ENCODE measurements at regions not wholly inside any gene's neighbourhood (a gene's known extent, or its start where the extent isn't known, plus 50 kb on each side); places are given as distances from the start of the nearest gene placed in this dataset.

- TF ChIP-seq HNF4A (conservative IDR thresholded peaks at IDR 0.05), result no peak
- TF ChIP-seq SP1 (IDR thresholded peaks at IDR 0.05), result no peak
- TF ChIP-seq CTCF (IDR thresholded peaks at IDR 0.05; ENCODE audit: low read depth, low read length, missing input control), result no peak
- no peak for TF ChIP-seq FOXA2 (IDR thresholded peaks at IDR 0.05)
Measured at GRCh38 chrX:10932842-10933440, 178.2 kb upstream of the HCCS start (continued).

- Histone ChIP-seq H3K27ac (ENCODE audit: low read depth in 1 of 2, low read length in 2 of 2) (no peak overlapping the region), H3K9me3 (ENCODE audit: control insufficient read depth in 4 of 4, low read length in 3 of 4) (peaks cover 0 to 2% (median 0%) of the 10 kb centered on the region in 4 donors), H3K4me1 (ENCODE audit: control insufficient read depth in 4 of 4, insufficient read depth in 4 of 4, low read length in 3 of 4) (no peaks in the 10 kb centered on the region), H3K4me3 (ENCODE audit: low read depth in 1 of 3, low read length in 3 of 3) (no peak overlapping the region), H3K36me3 (ENCODE audit: control insufficient read depth in 4 of 4, insufficient read depth in 3 of 4, low read depth in 1 of 4, low read length in 3 of 4) (no peaks in the 10 kb centered on the region), H3K27me3 (ENCODE audit: control insufficient read depth in 4 of 4, insufficient read depth in 4 of 4, low read length in 3 of 4) (no peaks in the 10 kb centered on the region), H3K9ac (ENCODE audit: low read depth in 1 of 2, low read length in 2 of 2) (no peak overlapping the region)
- over 99% methylated on average over 3 of the region's 3 CpGs for WGBS
- TF ChIP-seq ZBTB33 (IDR thresholded peaks at IDR 0.05), result no peak
- DNase-seq (ENCODE audit: low spot score), result no peak
Measured at GRCh38 chrX:10935501-10935900, 175.6 kb upstream of the HCCS start.

GRCh38 chrX:10936976-10937375 lies 174.2 kb upstream of the HCCS start:
- DNase-seq (ENCODE audit: low spot score), result no peak
- H3K4me3 ChIP-seq (ENCODE audit: low read depth in 1 of 3, low read length in 3 of 3), result no peak overlapping the region
- no peak overlapping the region for H3K27ac ChIP-seq (ENCODE audit: low read depth in 1 of 2, low read length in 2 of 2)
- no peak for TF ChIP-seq ZBTB33 (IDR thresholded peaks at IDR 0.05)
- TF ChIP-seq SP1 (IDR thresholded peaks at IDR 0.05), result no peak
- no peak for TF ChIP-seq FOXA2 (IDR thresholded peaks at IDR 0.05)
- no peak for TF ChIP-seq YY1 (IDR thresholded peaks at IDR 0.05)
- no peak for TF ChIP-seq RAD21 (IDR thresholded peaks at IDR 0.05)
- TF ChIP-seq GABPA (IDR thresholded peaks at IDR 0.05 in 1 of 2, conservative IDR thresholded peaks at IDR 0.05 in 1 of 2), result no peak
- no peak for TF ChIP-seq CTCF (IDR thresholded peaks at IDR 0.05; ENCODE audit: low read depth, low read length, missing input control)
- TF ChIP-seq FOXA1 (IDR thresholded peaks at IDR 0.05), result no peak
- no peak for TF ChIP-seq HNF4A (conservative IDR thresholded peaks at IDR 0.05)
- TF ChIP-seq MAX (IDR thresholded peaks at IDR 0.05), result no peak
- H3K27me3 ChIP-seq (ENCODE audit: control insufficient read depth in 4 of 4, insufficient read depth in 4 of 4, low read length in 3 of 4), result no peaks in the 10 kb centered on the region
- no peak overlapping the region for H3K9ac ChIP-seq (ENCODE audit: low read depth in 1 of 2, low read length in 2 of 2)
- no peaks in the 10 kb centered on the region for H3K4me1 ChIP-seq (ENCODE audit: control insufficient read depth in 4 of 4, insufficient read depth in 4 of 4, low read length in 3 of 4)
- peaks cover 0 to 2% (median 0%) of the 10 kb centered on the region in 4 donors for H3K9me3 ChIP-seq (ENCODE audit: control insufficient read depth in 4 of 4, low read length in 3 of 4)
- no peaks in the 10 kb centered on the region for H3K36me3 ChIP-seq (ENCODE audit: control insufficient read depth in 4 of 4, insufficient read depth in 3 of 4, low read depth in 1 of 4, low read length in 3 of 4)
